ENCODE measurements at regions not wholly inside any gene's neighbourhood (a gene's known extent, or its start where the extent isn't known, plus 50 kb on each side); places are given as distances from the start of the nearest gene placed in this dataset.

DNA sequence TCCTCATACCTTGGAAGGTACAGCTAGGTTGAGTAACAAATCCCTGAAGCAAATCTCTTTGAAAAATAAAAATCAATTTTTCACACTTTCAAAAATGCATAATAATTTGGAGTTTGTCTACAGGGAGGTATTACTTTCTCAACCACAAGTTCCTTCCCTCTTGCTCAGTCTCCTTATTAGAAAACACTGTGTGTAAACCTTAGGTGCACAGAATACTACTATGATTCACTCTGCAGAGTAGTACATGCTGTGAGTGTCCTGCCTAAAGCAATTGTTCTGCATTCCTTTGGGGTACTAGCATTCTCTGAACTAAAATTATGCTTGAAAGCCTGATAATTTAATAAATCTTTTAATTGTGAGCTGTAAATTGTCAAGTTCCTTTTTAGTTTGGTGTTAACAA lies 115.9 kb upstream of the EPHA3 start:
- no peak overlapping the region for H3K4me3 ChIP-seq
- H3K27me3 ChIP-seq = no peaks in the 10 kb centered on the region
- H3K9me3 ChIP-seq = no peaks in the 10 kb centered on the region
- TF ChIP-seq CTCF (IDR thresholded peaks at IDR 0.05 in 4 of 5, conservative IDR thresholded peaks at IDR 0.05 in 1 of 5) = no peak
- TF ChIP-seq POLR2A (IDR thresholded peaks at IDR 0.05) = no peak
- no peaks in the 10 kb centered on the region for H3K4me1 ChIP-seq
- no peak for DNase-seq
- H3K36me3 ChIP-seq = no peaks in the 10 kb centered on the region
- no peak overlapping the region for H3K27ac ChIP-seq
- intact Hi-C loops (cut with DNase I; ENCODE audit: low total_unique reads) = no loop called here
- ATAC-seq = no peak
- in situ Hi-C loops (cut with MboI; ENCODE audit: low sequenced_read_pairs in 4 of 4) = no loop called here

DNA sequence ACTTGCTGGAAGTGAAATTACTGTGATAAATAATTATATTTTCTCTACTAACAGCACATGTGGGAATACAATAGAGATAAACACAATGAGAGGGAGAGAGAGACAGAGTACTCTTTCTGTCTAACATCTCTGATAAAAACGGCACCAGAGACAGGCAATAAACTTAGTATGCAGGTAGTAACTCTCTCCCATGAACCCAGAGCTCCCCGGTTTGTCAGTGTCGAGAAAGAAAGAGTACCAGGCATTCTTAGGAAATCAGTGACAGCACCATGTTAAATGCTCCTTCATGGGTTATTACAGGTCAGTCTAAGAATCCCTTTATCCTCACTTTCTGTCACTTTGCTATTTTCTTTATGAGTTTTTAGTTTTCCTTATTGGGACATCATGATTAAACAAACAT lies 110.7 kb upstream of the EPHA3 start:
- Histone ChIP-seq H3K27me3 (no peaks in the 10 kb centered on the region), H3K27ac (no peak overlapping the region), H3K4me3 (no peak overlapping the region), H3K36me3 (no peaks in the 10 kb centered on the region), H3K9me3 (no peaks in the 10 kb centered on the region), H3K4me1 (no peaks in the 10 kb centered on the region)
- in situ Hi-C loops (cut with MboI; ENCODE audit: low sequenced_read_pairs in 4 of 4) (no loop called here), intact Hi-C loops (cut with DNase I; ENCODE audit: low total_unique reads) (no loop called here)
- TF ChIP-seq CTCF (IDR thresholded peaks at IDR 0.05 in 4 of 5, conservative IDR thresholded peaks at IDR 0.05 in 1 of 5) (no peak), POLR2A (IDR thresholded peaks at IDR 0.05) (no peak)
- no peak for DNase-seq
- ATAC-seq = no peak

DNA sequence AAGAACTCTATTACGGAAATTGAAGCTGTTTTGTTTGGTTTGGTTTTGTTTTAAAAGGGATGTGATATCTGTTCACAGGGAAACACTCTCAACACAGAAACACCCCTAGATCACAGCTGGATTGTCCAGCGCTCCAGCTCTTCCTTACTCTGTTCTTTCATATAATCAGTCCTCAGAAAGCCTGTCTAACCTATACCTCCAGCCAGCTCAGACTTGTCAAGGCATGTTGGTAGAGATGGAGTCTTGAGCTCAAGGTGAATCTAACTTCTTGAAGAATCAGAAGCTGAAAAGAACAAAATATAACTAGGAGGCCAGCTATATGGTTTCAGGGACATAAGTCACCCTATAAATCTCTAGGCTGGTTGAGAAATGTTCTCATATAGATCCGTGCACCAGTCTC lies 110.2 kb upstream of the EPHA3 start:
- no peaks in the 10 kb centered on the region for H3K36me3 ChIP-seq
- in situ Hi-C loops (cut with MboI; ENCODE audit: low sequenced_read_pairs in 4 of 4) = no loop called here
- ATAC-seq = no peak

DNA sequence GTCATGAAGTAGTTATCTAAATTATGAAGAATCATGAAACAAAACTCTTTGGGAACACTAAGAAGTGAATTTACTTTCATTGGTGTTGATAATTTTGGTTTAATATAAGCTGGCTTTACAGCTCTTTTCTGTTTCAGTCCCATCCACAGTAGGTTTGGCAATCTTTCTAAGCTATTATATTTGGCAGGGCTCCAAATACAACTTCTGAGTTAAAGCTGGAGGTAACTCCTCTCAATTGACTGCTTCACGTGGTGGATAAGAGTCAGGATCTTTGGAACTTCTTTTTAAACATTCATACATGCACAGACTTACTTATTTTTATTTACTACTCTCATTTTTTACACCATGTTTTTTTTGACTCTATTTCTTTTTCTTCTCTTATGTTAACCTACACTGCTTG lies 106.5 kb upstream of the EPHA3 start:
- Histone ChIP-seq H3K27ac (no peak overlapping the region), H3K9me3 (no peaks in the 10 kb centered on the region), H3K4me3 (no peak overlapping the region), H3K27me3 (no peaks in the 10 kb centered on the region), H3K36me3 (no peaks in the 10 kb centered on the region), H3K4me1 (no peaks in the 10 kb centered on the region)
- TF ChIP-seq POLR2A (IDR thresholded peaks at IDR 0.05) (no peak), CTCF (IDR thresholded peaks at IDR 0.05 in 4 of 5, conservative IDR thresholded peaks at IDR 0.05 in 1 of 5) (no peak)
- no peak for DNase-seq
- in situ Hi-C loops (cut with MboI; ENCODE audit: low sequenced_read_pairs in 4 of 4) = no loop called here
- ATAC-seq = no peak
- intact Hi-C loops (cut with DNase I; ENCODE audit: low total_unique reads) = no loop called here

More for the DNA sequence above, 110.2 kb upstream of the EPHA3 start:
- no peak overlapping the region for H3K4me3 ChIP-seq
- no peak for TF ChIP-seq CTCF (IDR thresholded peaks at IDR 0.05 in 4 of 5, conservative IDR thresholded peaks at IDR 0.05 in 1 of 5)
- no peak for DNase-seq
- H3K4me1 ChIP-seq = no peaks in the 10 kb centered on the region
- no peaks in the 10 kb centered on the region for H3K27me3 ChIP-seq
- intact Hi-C loops (cut with DNase I; ENCODE audit: low total_unique reads) = no loop called here
- H3K27ac ChIP-seq = no peak overlapping the region
- H3K9me3 ChIP-seq = no peaks in the 10 kb centered on the region

GRCh38 chr3:89002191-89002590 lies 105.2 kb upstream of the EPHA3 start:
- no peaks in the 10 kb centered on the region for H3K27me3 ChIP-seq
- H3K4me1 ChIP-seq = no peaks in the 10 kb centered on the region
- TF ChIP-seq POLR2A (IDR thresholded peaks at IDR 0.05) = no peak
- TF ChIP-seq CTCF (IDR thresholded peaks at IDR 0.05 in 4 of 5, conservative IDR thresholded peaks at IDR 0.05 in 1 of 5) = no peak
- intact Hi-C loops (cut with DNase I; ENCODE audit: low total_unique reads) (no loop called here), in situ Hi-C loops (cut with MboI; ENCODE audit: low sequenced_read_pairs in 4 of 4) (no loop called here)
- no peak for ATAC-seq
- H3K4me3 ChIP-seq = no peak overlapping the region
- no peak overlapping the region for H3K27ac ChIP-seq
- no peaks in the 10 kb centered on the region for H3K36me3 ChIP-seq
- H3K9me3 ChIP-seq = no peaks in the 10 kb centered on the region
- no peak for DNase-seq
